BJ (cell line): ENCODE measurements at regions not wholly inside any gene's neighbourhood (a gene's known extent, or its start where the extent isn't known, plus 50 kb on each side); places are given as distances from the start of the nearest gene placed in this dataset.

Experiments used
- CTCF ChIA-PET: fragments of 350-600 bp; formaldehyde crosslinking; extraction: SDS; loops from one replicate; lab custom pipeline; 2021; ENCODE audit warnings: antibody characterized with exemption, inconsistent platforms; lab: Yijun Ruan, JAX
- POLR2A ChIA-PET: fragments of 300-600 bp; sonication (Branson Sonifier 250); formaldehyde crosslinking; extraction: SDS; loops from one replicate; lab custom pipeline; 2021; ENCODE audit warnings: antibody characterized with exemption; lab: Charles Lee
- DNase-seq: peaks from one replicate; pipeline ENCODE4 v3.0.0-alpha.2; 2011; ENCODE audit warnings: low read depth
- H3K27me3 ChIP-seq: 2 replicates; pipeline ENCODE4 v1.6.0; 2011; ENCODE audit warnings: low read length; ENCODE audit not compliant: control insufficient read depth, insufficient read depth
- H3K36me3 ChIP-seq: 2 replicates; pipeline ENCODE4 v1.5.1; 2011; ENCODE audit warnings: low read length; ENCODE audit not compliant: control insufficient read depth, insufficient read depth
- H3K4me3 ChIP-seq: 2 replicates; pipeline ENCODE4 v1.5.1; 2011; ENCODE audit warnings: low read depth, mild to moderate bottlenecking, control low read depth, low read length
- TF ChIP-seq, protein P1 (sequence below): IDR thresholded peaks from 2 replicates; pipeline ENCODE4 v1.5.1; 2011; ENCODE audit warnings: low read depth, mild to moderate bottlenecking, control low read depth, inconsistent platforms, low read length, moderate library complexity; ENCODE audit not compliant: insufficient read depth

GRCh38 chr18:28814365-28814764 lies 637.4 kb upstream of the CDH2 start:
- TF ChIP-seq, protein P1, sequence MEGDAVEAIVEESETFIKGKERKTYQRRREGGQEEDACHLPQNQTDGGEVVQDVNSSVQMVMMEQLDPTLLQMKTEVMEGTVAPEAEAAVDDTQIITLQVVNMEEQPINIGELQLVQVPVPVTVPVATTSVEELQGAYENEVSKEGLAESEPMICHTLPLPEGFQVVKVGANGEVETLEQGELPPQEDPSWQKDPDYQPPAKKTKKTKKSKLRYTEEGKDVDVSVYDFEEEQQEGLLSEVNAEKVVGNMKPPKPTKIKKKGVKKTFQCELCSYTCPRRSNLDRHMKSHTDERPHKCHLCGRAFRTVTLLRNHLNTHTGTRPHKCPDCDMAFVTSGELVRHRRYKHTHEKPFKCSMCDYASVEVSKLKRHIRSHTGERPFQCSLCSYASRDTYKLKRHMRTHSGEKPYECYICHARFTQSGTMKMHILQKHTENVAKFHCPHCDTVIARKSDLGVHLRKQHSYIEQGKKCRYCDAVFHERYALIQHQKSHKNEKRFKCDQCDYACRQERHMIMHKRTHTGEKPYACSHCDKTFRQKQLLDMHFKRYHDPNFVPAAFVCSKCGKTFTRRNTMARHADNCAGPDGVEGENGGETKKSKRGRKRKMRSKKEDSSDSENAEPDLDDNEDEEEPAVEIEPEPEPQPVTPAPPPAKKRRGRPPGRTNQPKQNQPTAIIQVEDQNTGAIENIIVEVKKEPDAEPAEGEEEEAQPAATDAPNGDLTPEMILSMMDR, result no peak
- ChIA-PET POLR2A (no interaction called here), CTCF (no interaction called here)
- no peak for DNase-seq
- Histone ChIP-seq H3K27me3 (no peaks in the 10 kb centered on the region), H3K36me3 (no peaks in the 10 kb centered on the region), H3K4me3 (no peak overlapping the region)

DNA sequence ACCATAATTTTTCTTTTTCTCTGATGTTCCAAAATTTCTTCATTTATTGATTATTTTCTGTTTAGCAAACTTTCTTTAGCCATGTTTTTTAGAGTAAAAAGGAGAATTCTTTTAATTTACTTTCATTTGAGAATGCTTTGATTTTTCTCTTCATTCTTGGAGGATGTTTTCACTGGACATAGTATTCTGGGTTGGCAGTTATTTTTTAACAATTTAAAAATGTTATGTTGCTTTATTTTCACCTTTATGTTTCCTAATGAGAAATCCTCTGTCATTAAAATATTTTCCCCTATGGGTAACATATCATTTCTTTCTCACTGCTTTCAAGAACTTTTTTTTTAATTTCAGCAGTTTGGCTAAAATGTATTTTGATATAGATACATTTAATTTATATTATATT lies 631.4 kb upstream of the CDH2 start:
- CTCF ChIA-PET, result no interaction called here
- TF ChIP-seq, protein P1, result no peak
- Histone ChIP-seq H3K36me3 (no peaks in the 10 kb centered on the region), H3K4me3 (no peak overlapping the region), H3K27me3 (no peaks in the 10 kb centered on the region)
- no peak for DNase-seq
- POLR2A ChIA-PET, result no interaction called here

- Histone ChIP-seq H3K36me3 (no peaks in the 10 kb centered on the region), H3K4me3 (no peak overlapping the region), H3K27me3 (no peaks in the 10 kb centered on the region)
- POLR2A ChIA-PET, result no interaction called here
- no peak for DNase-seq
- CTCF ChIA-PET, result no interaction called here
- TF ChIP-seq, protein P1, result no peak
These were observed 628.6 kb upstream of the CDH2 start for GRCh38 chr18:28805491-28805890.

- ChIA-PET POLR2A (no interaction called here), CTCF (no interaction called here)
- no peaks in the 10 kb centered on the region for H3K36me3 ChIP-seq
- TF ChIP-seq, protein P1, result no peak
- H3K27me3 ChIP-seq, result no peaks in the 10 kb centered on the region
- DNase-seq, result no peak
- no peak overlapping the region for H3K4me3 ChIP-seq
These were observed 627.7 kb upstream of the CDH2 start for GRCh38 chr18:28804512-28805202.

DNA sequence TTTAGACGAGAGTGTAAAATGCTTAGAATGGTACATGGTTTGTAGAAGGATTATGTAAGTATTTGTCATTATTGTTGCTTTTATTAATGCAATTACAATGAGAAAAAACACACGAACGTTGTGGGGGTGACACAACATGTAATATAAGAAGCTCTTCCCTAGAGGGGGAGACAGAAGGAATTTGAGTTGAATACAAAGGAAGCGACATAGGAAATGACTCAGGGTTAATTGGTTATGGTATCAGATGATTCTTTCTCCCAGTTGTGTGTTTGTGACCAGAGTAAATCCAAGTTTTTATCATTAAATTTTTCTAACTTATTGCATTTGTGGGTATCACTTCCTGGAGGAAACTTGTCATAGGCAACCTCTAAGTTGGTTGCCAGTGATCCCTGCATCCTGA lies 625.6 kb upstream of the CDH2 start:
- ChIA-PET POLR2A (no interaction called here), CTCF (interaction anchor here (1.4 kb wide), 1 partner anchor 9 kb away, joined by 5 read pairs; no protein-coding TSS in a partner anchor)
- DNase-seq, result peak; percentile 6
- TF ChIP-seq, protein P1, result no peak
- H3K36me3 ChIP-seq, result no peaks in the 10 kb centered on the region
- no peaks in the 10 kb centered on the region for H3K27me3 ChIP-seq
- H3K4me3 ChIP-seq, result no peak overlapping the region
